WERI-Rb-1 (cell line): ENCODE measurements at regions not wholly inside any gene's neighbourhood (a gene's known extent, or its start where the extent isn't known, plus 50 kb on each side); places are given as distances from the start of the nearest gene placed in this dataset.

Experiments
- DNase-seq: peaks from one replicate; pipeline ENCODE4 v3.0.0-alpha.2; 2020
- H3K27ac ChIP-seq: fragments of 250-450 bp; sonication (Bioruptor Pico); 2 replicates; pipeline ENCODE4 v1.5.1; 2020; ENCODE audit warnings: mild to moderate bottlenecking, moderate library complexity
- H3K27me3 ChIP-seq: fragments of 250-450 bp; sonication (Bioruptor Pico); 2 replicates; pipeline ENCODE4 v1.5.1; 2021; ENCODE audit warnings: mild to moderate bottlenecking, low read depth, moderate library complexity; ENCODE audit not compliant: insufficient read depth, severe bottlenecking
- H3K36me3 ChIP-seq: fragments of 250-450 bp; sonication (Bioruptor Pico); 2 replicates; pipeline ENCODE4 v1.5.1; 2020; ENCODE audit warnings: mild to moderate bottlenecking, moderate library complexity
- H3K4me3 ChIP-seq: 2 replicates; pipeline ENCODE4 v1.5.1; 2011; ENCODE audit warnings: low read depth, mild to moderate bottlenecking, control low read depth, low read length
- H3K9me3 ChIP-seq: fragments of 250-450 bp; sonication (Bioruptor Pico); 2 replicates; pipeline ENCODE4 v1.5.1; 2021; ENCODE audit warnings: mild to moderate bottlenecking, moderate library complexity; ENCODE audit not compliant: severe bottlenecking
- CTCF ChIP-seq: IDR thresholded peaks from 2 replicates; pipeline ENCODE4 v1.5.1; 2011; ENCODE audit warnings: low read depth, mild to moderate bottlenecking, control low read depth, inconsistent platforms, low read length

- Histone ChIP-seq H3K36me3 (no peaks in the 10 kb centered on the region), H3K27me3 (no peaks in the 10 kb centered on the region), H3K9me3 (no peaks in the 10 kb centered on the region), H3K4me3 (no peak overlapping the region), H3K27ac (no peak overlapping the region)
- TF ChIP-seq CTCF = no peak
- DNase-seq = no peak
Observed at GRCh38 chr5:130992095-130992494, 173.0 kb downstream of the HINT1 start.

DNA sequence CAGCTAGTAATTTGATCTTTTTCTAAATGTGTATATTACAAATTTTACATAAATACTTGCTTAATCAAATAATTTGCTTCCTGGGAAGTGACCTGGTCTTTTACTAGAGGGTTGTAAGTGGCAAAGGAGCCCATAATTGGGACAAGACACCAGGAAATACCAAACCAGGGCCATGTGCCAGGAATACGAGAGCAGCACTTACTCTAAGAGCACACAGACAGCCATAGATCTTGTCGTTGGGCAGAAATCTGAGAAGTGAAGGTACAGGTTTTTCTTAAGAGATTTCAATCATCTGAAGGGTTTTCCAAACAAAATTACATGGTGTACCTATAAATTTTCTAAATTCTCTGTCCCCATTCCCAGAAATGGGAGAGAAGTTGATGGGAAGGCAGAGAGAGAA is 179.3 kb downstream of the HINT1 start:
- Histone ChIP-seq H3K27ac (no peak overlapping the region), H3K9me3 (peaks cover 4% of the 10 kb centered on the region), H3K36me3 (no peaks in the 10 kb centered on the region), H3K4me3 (no peak overlapping the region), H3K27me3 (no peaks in the 10 kb centered on the region)
- no peak for TF ChIP-seq CTCF
- no peak for DNase-seq

DNA sequence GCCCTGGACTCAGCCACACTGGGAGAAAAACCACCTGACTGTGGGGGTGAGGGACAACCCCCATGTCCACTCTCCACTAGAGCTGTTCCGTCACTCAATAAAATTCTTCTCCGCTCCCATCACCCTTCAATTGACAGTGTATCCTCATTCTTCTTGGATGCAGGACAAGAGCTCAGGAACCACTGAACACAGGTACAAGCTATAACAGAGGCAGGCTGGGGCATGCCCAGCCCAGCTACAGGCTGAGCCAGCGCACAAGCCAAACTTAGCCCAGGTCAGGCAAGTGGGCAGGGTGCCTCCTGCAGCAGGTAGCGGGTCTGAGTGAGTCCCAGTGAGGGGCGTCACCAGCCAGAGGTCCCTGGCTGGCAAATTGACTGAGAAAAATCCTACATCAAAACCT is 183.4 kb downstream of the HINT1 start:
- no peaks in the 10 kb centered on the region for H3K36me3 ChIP-seq
- no peak overlapping the region for H3K27ac ChIP-seq
- no peak for DNase-seq
- no peak overlapping the region for H3K4me3 ChIP-seq
- H3K9me3 ChIP-seq = peaks cover 4% of the 10 kb centered on the region
- TF ChIP-seq CTCF = no peak
- no peaks in the 10 kb centered on the region for H3K27me3 ChIP-seq

DNA sequence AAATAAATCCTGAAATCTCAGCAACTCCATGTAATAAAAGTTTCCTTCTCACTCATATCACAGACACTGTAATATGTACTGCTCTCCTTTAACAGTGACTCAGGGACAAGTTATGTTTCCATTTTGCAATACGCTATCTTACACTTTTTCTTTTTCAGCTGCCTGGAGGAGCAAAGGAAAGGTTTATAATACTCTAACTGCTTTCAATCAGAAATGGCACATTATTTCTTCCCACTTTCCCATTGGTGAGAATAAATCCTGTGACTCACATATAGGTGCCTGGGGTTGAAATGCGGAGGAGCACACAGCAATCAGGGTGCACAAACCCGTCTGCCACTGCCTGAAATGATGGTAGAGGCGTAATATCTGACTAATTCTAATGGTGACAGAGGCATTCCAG is 186.6 kb downstream of the HINT1 start:
- Histone ChIP-seq H3K27ac (no peak overlapping the region), H3K27me3 (no peaks in the 10 kb centered on the region), H3K9me3 (peaks cover 4% of the 10 kb centered on the region), H3K4me3 (no peak overlapping the region), H3K36me3 (no peaks in the 10 kb centered on the region)
- no peak for DNase-seq
- no peak for TF ChIP-seq CTCF

DNA sequence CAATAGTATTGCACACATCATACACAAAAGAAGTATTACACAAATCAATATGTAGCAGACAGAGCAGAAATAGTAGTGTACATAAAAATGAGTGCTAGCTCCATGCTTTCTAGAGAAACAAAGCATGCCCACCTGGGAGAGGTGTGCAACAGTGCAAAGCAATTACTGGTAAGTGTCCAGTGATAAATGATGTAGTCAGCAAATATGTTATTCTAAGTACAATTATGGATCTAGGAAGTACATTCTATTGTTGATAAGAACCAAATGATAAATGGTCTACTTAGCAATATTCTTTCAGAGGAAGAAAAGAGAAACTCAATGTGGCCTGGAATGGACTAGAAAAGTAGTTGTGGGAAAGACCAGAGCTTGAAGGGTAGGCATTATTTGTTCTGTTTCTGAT is 188.6 kb downstream of the HINT1 start:
- Histone ChIP-seq H3K36me3 (no peaks in the 10 kb centered on the region), H3K4me3 (no peak overlapping the region), H3K27ac (no peak overlapping the region), H3K27me3 (no peaks in the 10 kb centered on the region), H3K9me3 (peaks cover 1% of the 10 kb centered on the region)
- TF ChIP-seq CTCF = no peak
- DNase-seq = no peak

DNA sequence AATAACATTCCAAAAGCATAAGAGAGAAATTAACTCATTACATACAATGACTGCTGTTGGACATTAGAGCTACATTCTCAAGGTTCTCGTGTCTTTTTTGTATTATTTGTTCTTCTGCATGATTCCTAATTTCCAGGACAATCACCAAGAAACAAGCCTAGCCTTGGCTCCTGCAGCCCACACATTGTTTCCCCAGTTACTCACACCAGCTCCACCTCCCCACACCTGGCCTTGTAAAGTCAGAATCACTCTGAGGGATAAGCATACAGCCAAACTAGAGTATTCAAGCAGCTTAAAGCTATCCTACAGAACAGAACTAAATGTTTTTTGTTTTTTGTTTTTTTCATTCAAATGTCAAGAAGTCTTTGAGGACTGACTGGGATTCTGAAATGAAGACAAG is 189.2 kb downstream of the HINT1 start:
- Histone ChIP-seq H3K27me3 (no peaks in the 10 kb centered on the region), H3K9me3 (no peaks in the 10 kb centered on the region), H3K4me3 (no peak overlapping the region), H3K36me3 (no peaks in the 10 kb centered on the region), H3K27ac (no peak overlapping the region)
- no peak for TF ChIP-seq CTCF
- no peak for DNase-seq
